SK-N-SH (cell line): ENCODE measurements at regions not wholly inside any gene's neighbourhood (a gene's known extent, or its start where the extent isn't known, plus 50 kb on each side); places are given as distances from the start of the nearest gene placed in this dataset.

Source experiments
- CTCF ChIA-PET: fragments of 300-600, 350-600 bp; formaldehyde crosslinking; extraction: SDS; loops from one replicate; lab custom pipeline; 2021; lab: Yijun Ruan, JAX
- POLR2A ChIA-PET: fragments of 350-600 bp; sonication (Branson Sonifier 250); formaldehyde crosslinking; extraction: SDS; loops from one replicate; lab custom pipeline; 2020; ENCODE audit warnings: antibody characterized with exemption, inconsistent platforms; lab: Yijun Ruan, JAX
- DNase-seq: peaks from one replicate; pipeline ENCODE4 v3.0.0; 2012
- H2AFZ ChIP-seq: fragments of 200-600 bp; sonication (generic); 2 replicates; pipeline ENCODE4 v1.8.1; 2016; ENCODE audit warnings: antibody characterized with exemption, mild to moderate bottlenecking, low read depth
- H3F3A ChIP-seq: fragments of 200-600 bp; sonication (generic); replicated peaks from 2 replicates; pipeline ENCODE3; 2016; ENCODE audit warnings: antibody characterized with exemption, mild to moderate bottlenecking; ENCODE audit not compliant: insufficient read depth
- H3K27ac ChIP-seq, 2 experiments: fragments of 200-500 bp in 1 of 2; fragments of 200-600 bp in 1 of 2; sonication (Bioruptor generic) in 1 of 2; sonication (generic), shearing (Covaris generic) in 1 of 2; 2 replicates each; pipeline versions ENCODE4 v1.5.1 to v1.6.1; 2014 to 2016; ENCODE audit warnings: low read depth in 2 of 2, inconsistent platforms in 1 of 2, low read length in 1 of 2, mild to moderate bottlenecking in 1 of 2, mixed read lengths in 1 of 2
- H3K27me3 ChIP-seq: fragments of 200-600 bp; sonication (generic), shearing (Covaris generic); 2 replicates; pipeline ENCODE4 v1.6.1; 2016; ENCODE audit warnings: mixed run types; ENCODE audit not compliant: insufficient read depth
- H3K36me3 ChIP-seq, 2 experiments: fragments of 200-500 bp in 1 of 2; fragments of 200-600 bp in 1 of 2; sonication (Bioruptor generic) in 1 of 2; sonication (generic) in 1 of 2; replicated peaks in 1 of 2; 2 replicates each; pipeline versions ENCODE3 to v1.5.1; 2014 to 2016; ENCODE audit warnings: low read length in 1 of 2, mild to moderate bottlenecking in 1 of 2; ENCODE audit not compliant: insufficient read depth in 2 of 2, control insufficient read depth in 1 of 2
- H3K4me1 ChIP-seq, 2 experiments: fragments of 200-500 bp in 1 of 2; fragments of 200-600 bp in 1 of 2; sonication (Bioruptor generic) in 1 of 2; sonication (generic), shearing (Covaris generic) in 1 of 2; 2 replicates each; pipeline versions ENCODE4 v1.5.1 to v1.6.1; 2014 to 2016; ENCODE audit warnings: low read depth in 1 of 2, low read length in 1 of 2, mixed run types in 1 of 2; ENCODE audit not compliant: insufficient read depth in 2 of 2, control insufficient read depth in 1 of 2
- H3K4me2 ChIP-seq: fragments of 200-600 bp; sonication (generic), shearing (Covaris generic); 2 replicates; pipeline ENCODE4 v1.6.1; 2017; ENCODE audit warnings: mixed run types
- H3K4me3 ChIP-seq, 2 experiments: fragments of 200-500 bp in 1 of 2; fragments of 200-600 bp in 1 of 2; sonication (Bioruptor generic) in 1 of 2; sonication (generic), shearing (Covaris generic) in 1 of 2; 2 replicates each; pipeline versions ENCODE4 v1.5.1 to v1.8.1; 2014 to 2016; ENCODE audit warnings: low read depth in 2 of 2, inconsistent platforms in 1 of 2, low read length in 1 of 2, mild to moderate bottlenecking in 1 of 2, mixed read lengths in 1 of 2, moderate library complexity in 1 of 2
- H3K79me2 ChIP-seq: fragments of 200-600 bp; sonication (generic); 2 replicates; pipeline ENCODE4 v1.8.1; 2017; ENCODE audit warnings: mild to moderate bottlenecking; ENCODE audit not compliant: insufficient read depth
- H3K9ac ChIP-seq: fragments of 200-600 bp; sonication (generic); 2 replicates; pipeline ENCODE4 v1.6.1; 2017; ENCODE audit warnings: mixed run types
- H3K9me2 ChIP-seq: fragments of 200-600 bp; sonication (generic); 2 replicates; pipeline ENCODE4 v1.6.1; 2017; ENCODE audit warnings: mixed run types
- H3K9me3 ChIP-seq: fragments of 200-600 bp; sonication (generic); 2 replicates; pipeline ENCODE4 v1.6.1; 2017; ENCODE audit warnings: mixed run types, mild to moderate bottlenecking, moderate library complexity
- H4K20me1 ChIP-seq: fragments of 200-600 bp; sonication (generic); 2 replicates; pipeline ENCODE4 v1.6.1; 2017; ENCODE audit warnings: mild to moderate bottlenecking, mixed run types; ENCODE audit not compliant: insufficient read depth
- CHD2 ChIP-seq: fragments of 150-350 bp; IDR thresholded peaks from 2 replicates; pipeline ENCODE4 v1.6.1; 2018; ENCODE audit warnings: low read length; ENCODE audit not compliant: partially characterized antibody
- FOSL2 ChIP-seq: IDR thresholded peaks from 2 replicates; pipeline ENCODE4 v1.4.0; 2012; ENCODE audit warnings: low read depth, mild to moderate bottlenecking, moderate library complexity, borderline replicate concordance
- FOXJ3 ChIP-seq: sonication (generic); formaldehyde crosslinking; IDR thresholded peaks from 2 replicates; pipeline ENCODE4 v1.5.1; 2020; ENCODE audit warnings: mild to moderate bottlenecking, missing genetic modification reagents
- GABPA ChIP-seq: IDR thresholded peaks from 2 replicates; pipeline ENCODE4 v1.4.0; 2012; ENCODE audit warnings: low read depth, mild to moderate bottlenecking
- MXI1 ChIP-seq: IDR thresholded peaks from 2 replicates; pipeline ENCODE4 v1.6.1; 2012; ENCODE audit warnings: mild to moderate bottlenecking, low read depth, low read length, improper control_type of control experiment
- RAD21 ChIP-seq: IDR thresholded peaks from 2 replicates; pipeline ENCODE4 v1.6.1; 2012; ENCODE audit warnings: mild to moderate bottlenecking, low read length
- REST ChIP-seq: IDR thresholded peaks from 2 replicates; pipeline ENCODE4 v1.6.1; 2012; ENCODE audit warnings: mild to moderate bottlenecking, low read depth, low read length, moderate library complexity
- RFX5 ChIP-seq: IDR thresholded peaks from 2 replicates; pipeline ENCODE4 v1.6.1; 2012; ENCODE audit warnings: mild to moderate bottlenecking, improper control_type of control experiment, low read length
- RXRA ChIP-seq: IDR thresholded peaks from 2 replicates; pipeline ENCODE4 v1.4.0; 2012; ENCODE audit warnings: low read depth, mild to moderate bottlenecking, borderline replicate concordance
- TAF1 ChIP-seq: IDR thresholded peaks from 2 replicates; pipeline ENCODE4 v1.6.1; 2012; ENCODE audit warnings: low read depth, mild to moderate bottlenecking, low read length, moderate library complexity, borderline replicate concordance
- TCF12 ChIP-seq: IDR thresholded peaks from 2 replicates; pipeline ENCODE4 v1.4.0; 2012
- USF1 ChIP-seq: IDR thresholded peaks from 2 replicates; pipeline ENCODE4 v1.4.0; 2012; ENCODE audit warnings: low read depth, borderline replicate concordance
- USF2 ChIP-seq: fragments of 150-350 bp; IDR thresholded peaks from 2 replicates; pipeline ENCODE4 v1.6.1; 2017; ENCODE audit warnings: antibody characterized with exemption, low read length, low read depth, borderline replicate concordance
- YY1 ChIP-seq: IDR thresholded peaks from 2 replicates; pipeline ENCODE4 v1.4.0; 2012; ENCODE audit warnings: low read depth, mild to moderate bottlenecking
- WGBS: methylation state at CpG from one replicate; pipeline ENCODE4 v1.1.6; 2017; ENCODE audit warnings: low lambda C conversion rate; 5-methylcytosine and 5-hydroxymethylcytosine counted together
- TF ChIP-seq, protein P1 (sequence below): IDR thresholded peaks from 2 replicates; pipeline ENCODE4 v1.4.0; 2012; ENCODE audit warnings: low read depth, borderline replicate concordance

GRCh38 chr2:239691720-239692119 is 290.9 kb upstream of the HDAC4 start (continued):
- TF ChIP-seq RFX5 (no peak), TCF12 (no peak)

GRCh38 chr2:239690651-239691631 is 290.1 kb upstream of the HDAC4 start:
- Histone ChIP-seq H3K9me3 (no peaks in the 10 kb centered on the region), H3K79me2 (no peaks in the 10 kb centered on the region), H3F3A (no peaks in the 10 kb centered on the region), H2AFZ (no peak overlapping the region), H3K4me3 (no peak overlapping the region), H3K9ac (no peak overlapping the region), H3K4me1 (no peaks in the 10 kb centered on the region; a peak in 1 of 4 replicates), H3K27ac (no peak overlapping the region), H3K36me3 (no peaks in the 10 kb centered on the region), H3K9me2 (no peaks in the 10 kb centered on the region), H3K4me2 (no peak overlapping the region), H3K27me3 (no peaks in the 10 kb centered on the region), H4K20me1 (no peaks in the 10 kb centered on the region)
- POLR2A ChIA-PET = no interaction called here
- 57% methylated on average over 26 of the region's 46 CpGs for WGBS
- peak; percentile 43 for DNase-seq
- TF ChIP-seq USF1 (no peak), FOXJ3 (CRISPR knock-in tag) (no peak), FOSL2 (no peak), USF2 (no peak), YY1 (no peak), GABPA (no peak), TAF1 (no peak), MXI1 (no peak), RXRA (no peak), RAD21 (no peak), CHD2 (no peak), REST (no peak)
- TF ChIP-seq, protein P1, sequence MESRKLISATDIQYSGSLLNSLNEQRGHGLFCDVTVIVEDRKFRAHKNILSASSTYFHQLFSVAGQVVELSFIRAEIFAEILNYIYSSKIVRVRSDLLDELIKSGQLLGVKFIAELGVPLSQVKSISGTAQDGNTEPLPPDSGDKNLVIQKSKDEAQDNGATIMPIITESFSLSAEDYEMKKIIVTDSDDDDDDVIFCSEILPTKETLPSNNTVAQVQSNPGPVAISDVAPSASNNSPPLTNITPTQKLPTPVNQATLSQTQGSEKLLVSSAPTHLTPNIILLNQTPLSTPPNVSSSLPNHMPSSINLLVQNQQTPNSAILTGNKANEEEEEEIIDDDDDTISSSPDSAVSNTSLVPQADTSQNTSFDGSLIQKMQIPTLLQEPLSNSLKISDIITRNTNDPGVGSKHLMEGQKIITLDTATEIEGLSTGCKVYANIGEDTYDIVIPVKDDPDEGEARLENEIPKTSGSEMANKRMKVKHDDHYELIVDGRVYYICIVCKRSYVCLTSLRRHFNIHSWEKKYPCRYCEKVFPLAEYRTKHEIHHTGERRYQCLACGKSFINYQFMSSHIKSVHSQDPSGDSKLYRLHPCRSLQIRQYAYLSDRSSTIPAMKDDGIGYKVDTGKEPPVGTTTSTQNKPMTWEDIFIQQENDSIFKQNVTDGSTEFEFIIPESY = no peak
- CTCF ChIA-PET = interaction anchor here (0.7 kb wide), 1 partner anchor 191 kb away, joined by 3 read pairs; no protein-coding TSS in a partner anchor
